Right ventricle myocardium inferior (tissue), 1 donor: ENCODE measurements at regions not wholly inside any gene's neighbourhood (a gene's known extent, or its start where the extent isn't known, plus 50 kb on each side); places are given as distances from the start of the nearest gene placed in this dataset.

Source experiments
- ATAC-seq: fragments of 200-7000 bp; cut with Tn5 transposase; one replicate; pipeline ENCODE4 v1.9.1; 2020; ENCODE audit warnings: mild to moderate bottlenecking, moderate library complexity
- DNase-seq: peaks from one replicate; pipeline ENCODE4 v3.0.0; 2021; ENCODE audit errors: missing footprints
- intact Hi-C: fragments of 100-400 bp; cut with DNase I; formaldehyde crosslinking; loops from one replicate; pipeline ENCODE4 v1.11.0; 2022
- donor health status: DM: no; HTN: yes; CAD: no; lungs with severe emphysema.

DNA sequence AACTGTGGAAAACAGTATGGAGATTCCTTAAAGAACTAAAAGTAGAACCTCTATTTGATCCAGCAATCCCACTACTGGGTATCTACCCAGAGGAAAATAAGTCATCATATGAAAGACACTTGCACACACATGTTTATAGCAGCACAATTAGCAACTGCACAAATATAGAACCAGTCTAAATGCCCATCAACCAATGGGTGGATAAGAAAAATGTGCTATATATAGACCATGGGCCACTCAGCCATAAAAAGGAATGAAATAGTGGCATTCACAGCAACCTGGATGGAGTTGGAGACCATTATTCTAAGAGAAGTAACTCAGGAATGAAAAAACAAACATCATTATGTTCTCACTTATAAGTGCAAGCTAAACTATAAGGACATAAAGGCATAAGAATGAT is 105.0 kb upstream of the PGBD5 start:
- no peak for DNase-seq
- intact Hi-C loops, result no loop called here
- no peak for ATAC-seq

DNA sequence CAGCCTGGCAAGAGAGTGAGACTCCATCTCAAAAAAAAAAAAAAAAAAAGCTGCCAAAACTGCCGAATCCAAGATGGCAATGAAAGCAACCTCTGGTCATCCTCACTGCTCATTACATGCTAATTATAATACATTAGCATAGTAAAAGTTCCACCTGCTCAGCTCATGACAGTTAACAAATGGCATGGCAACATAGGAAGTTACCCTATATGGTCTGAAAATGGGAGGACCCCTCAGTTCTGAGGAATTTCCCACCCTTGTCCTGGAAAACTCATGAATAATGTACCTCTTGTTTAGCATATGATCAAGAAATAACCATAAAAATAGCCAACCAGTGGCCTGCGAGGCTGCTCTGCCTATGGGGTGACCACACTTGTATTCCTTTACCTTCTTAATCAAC is 93.1 kb upstream of the PGBD5 start:
- no peak for ATAC-seq
- intact Hi-C loops, result loop anchor here (5.0 kb wide), 1 partner anchor 92 kb away; the partner anchor contains the start of gene PGBD5
- no peak for DNase-seq

DNA sequence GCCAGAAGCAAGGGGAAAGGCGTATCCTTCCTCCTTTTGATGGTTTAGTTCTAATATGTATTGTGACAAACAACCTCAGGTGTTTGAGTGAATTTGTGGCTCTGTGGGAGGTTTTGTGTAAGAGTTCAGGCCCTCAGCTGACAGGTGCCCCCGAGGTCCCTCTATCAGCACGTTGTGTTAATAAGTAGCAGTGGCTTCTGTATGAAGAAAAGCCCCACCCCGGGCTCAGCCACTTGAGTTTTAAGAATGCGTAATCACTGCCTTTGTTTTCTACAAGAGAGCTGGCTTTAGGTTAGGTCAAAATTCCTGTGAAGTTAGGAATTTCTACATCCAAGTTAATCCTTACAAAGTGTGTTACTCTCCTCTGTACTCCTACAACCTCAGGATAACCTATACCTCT is 92.4 kb upstream of the PGBD5 start:
- intact Hi-C loops, result loop anchor here (5.0 kb wide), 1 partner anchor 91 kb away; the partner anchor contains the start of gene PGBD5
- ATAC-seq (no peak), DNase-seq (no peak)

DNA sequence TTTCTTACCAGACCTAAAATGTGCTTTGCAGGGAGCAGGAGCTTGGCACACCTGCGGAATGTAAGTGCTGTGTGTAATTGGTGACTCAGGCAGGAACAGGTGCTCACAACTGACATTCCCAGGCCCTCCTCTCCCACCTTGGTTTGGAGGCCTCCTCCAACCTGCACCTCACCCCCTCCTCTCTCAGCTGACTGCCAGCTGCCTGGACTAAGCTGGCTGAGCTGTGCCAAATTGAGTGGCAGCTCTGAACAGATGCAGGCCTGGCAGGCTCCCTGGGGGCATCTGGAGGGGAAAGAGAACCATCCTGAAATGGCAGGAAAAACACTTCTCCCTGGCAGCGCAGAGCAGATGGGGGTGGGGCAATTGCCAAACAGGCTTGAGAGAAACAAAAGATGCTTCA is 91.7 kb upstream of the PGBD5 start:
- intact Hi-C loops, result loop anchor here (5.0 kb wide), 1 partner anchor 90 kb away; the partner anchor contains the start of gene PGBD5
- ATAC-seq, result peak; percentile 61
- DNase-seq, result no peak

DNA sequence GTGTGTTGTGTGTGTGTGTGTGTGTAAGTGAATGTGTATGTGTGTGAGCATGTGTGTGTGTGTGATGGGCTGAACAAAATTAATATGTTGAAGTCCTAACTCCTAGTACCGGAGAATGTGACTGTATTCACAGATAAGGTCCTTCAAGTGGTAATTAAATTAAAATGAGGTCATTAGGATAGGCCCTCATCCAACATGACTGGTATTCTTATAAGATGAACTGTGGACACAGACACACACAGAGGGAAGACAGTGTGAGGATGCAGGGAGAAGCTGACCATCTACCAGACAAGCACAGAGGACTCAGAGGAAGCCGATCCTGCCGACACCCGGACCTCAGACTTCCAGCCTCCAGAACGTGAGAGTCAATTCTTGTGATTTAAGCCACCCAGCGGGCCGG is 91.2 kb upstream of the PGBD5 start:
- DNase-seq, result no peak
- intact Hi-C loops, result loop anchor here (5.0 kb wide), 1 partner anchor 90 kb away; the partner anchor contains the start of gene PGBD5
- peak; percentile 26 for ATAC-seq

DNA sequence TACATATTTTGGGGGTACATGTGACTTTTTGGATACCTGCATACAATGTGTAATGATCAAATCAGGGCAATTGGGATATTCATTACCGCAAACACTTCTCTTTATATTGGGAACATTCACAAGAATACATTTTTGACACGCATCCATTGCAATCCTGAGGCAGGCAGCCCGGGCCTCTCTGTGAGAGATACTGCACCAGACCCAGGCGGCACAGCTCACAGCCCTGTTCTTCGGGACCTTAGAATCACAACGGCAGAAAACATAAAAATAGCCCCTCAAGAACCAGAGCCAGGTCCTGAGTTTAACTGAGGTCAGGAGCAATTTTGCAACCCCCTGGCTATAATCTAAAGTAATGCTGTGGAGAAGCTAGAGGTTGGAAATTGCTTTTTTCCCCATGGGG is 90.8 kb upstream of the PGBD5 start:
- intact Hi-C loops, result loop anchor here (5.0 kb wide), 1 partner anchor 90 kb away; the partner anchor contains the start of gene PGBD5
- ATAC-seq (peak; percentile 82), DNase-seq (no peak)

DNA sequence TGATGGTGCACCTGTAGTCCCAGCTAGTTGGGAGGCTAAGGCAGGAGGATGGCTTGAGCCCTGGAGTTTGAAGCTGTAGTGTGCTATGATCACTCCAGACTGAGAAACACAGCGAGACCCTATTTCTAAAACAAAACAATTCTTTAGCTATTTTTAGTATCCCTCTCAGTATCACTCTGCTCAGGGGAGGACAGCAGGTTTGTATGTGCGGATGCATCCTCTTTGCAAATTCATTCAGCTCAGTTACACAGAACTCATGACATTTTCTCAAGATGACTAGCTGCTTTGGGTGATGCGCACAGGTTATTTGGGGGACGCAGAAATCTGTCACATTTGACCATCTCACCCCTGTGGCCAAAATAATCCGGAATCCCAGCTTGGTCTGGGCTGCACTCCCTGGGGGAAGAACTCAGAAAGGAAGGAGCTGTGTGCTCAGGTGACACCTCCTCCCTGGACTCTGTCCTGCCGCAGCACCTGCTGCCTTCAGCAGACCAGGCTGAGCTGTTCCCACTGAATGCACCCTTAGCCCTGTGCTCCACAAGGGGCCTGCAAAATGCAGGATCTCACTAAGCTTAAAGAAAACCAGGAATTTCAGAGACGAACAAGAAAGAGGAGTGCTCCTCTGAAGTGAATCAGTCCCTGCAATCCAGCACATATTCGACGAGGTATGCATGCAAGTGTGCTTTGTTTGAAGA is 89.5 kb upstream of the PGBD5 start:
- DNase-seq (no peak), ATAC-seq (no peak)
- intact Hi-C loops, result loop anchor here (5.0 kb wide), 1 partner anchor 88 kb away; the partner anchor contains the start of gene PGBD5

DNA sequence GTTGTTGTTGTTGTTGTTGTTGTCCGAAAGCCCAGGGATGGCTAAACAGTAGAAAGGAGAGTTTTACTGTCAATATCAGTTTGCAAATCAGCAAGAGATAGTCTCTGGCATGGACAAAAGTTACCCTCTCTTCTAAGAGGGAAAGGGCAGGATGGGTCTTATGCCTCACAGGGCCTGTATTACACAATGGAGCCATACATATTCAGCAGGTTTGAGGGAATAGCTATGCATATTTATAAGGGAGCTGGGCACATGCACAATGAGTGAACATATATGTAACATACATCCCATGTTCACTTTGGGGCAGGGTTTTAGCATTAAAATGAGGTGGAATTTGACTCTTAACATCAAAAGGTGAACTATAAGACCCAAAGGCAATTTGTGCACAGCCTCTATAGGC is 84.4 kb upstream of the PGBD5 start:
- no peak for DNase-seq
- intact Hi-C loops, result no loop called here
- no peak for ATAC-seq

DNA sequence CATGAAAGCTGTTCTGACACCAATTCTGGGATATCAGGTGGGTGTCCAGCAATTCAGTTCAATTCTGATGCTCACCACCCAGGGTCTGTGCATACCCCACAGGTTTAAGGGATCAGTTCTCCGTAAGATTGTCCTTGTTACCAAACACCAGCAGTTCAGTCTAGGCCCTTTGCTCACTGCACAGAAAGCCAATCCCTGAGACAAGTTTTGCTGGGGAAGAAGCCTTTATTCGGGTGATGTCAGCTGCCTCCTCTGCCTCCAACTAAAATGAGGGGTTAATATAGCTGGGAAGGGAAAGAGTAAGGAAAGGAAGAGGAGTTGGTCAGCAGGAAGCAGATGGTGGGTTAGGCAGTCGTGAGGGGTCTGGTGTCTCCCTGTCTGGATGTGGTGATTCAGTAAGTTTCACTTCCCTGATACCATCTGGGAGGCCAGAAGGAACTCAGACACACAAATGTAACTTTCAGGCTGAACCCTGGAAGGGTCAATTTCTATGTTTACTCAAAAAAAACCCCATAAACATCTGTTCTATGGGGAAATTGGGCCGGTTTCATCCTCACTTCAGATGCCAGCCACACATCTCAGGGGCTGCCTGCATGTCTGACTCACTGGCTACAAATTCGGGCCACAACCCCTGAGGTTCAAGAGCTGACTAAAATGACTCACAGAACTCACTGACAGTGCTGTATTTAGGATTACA is 83.3 kb upstream of the PGBD5 start:
- intact Hi-C loops, result no loop called here
- DNase-seq (no peak), ATAC-seq (no peak)

DNA sequence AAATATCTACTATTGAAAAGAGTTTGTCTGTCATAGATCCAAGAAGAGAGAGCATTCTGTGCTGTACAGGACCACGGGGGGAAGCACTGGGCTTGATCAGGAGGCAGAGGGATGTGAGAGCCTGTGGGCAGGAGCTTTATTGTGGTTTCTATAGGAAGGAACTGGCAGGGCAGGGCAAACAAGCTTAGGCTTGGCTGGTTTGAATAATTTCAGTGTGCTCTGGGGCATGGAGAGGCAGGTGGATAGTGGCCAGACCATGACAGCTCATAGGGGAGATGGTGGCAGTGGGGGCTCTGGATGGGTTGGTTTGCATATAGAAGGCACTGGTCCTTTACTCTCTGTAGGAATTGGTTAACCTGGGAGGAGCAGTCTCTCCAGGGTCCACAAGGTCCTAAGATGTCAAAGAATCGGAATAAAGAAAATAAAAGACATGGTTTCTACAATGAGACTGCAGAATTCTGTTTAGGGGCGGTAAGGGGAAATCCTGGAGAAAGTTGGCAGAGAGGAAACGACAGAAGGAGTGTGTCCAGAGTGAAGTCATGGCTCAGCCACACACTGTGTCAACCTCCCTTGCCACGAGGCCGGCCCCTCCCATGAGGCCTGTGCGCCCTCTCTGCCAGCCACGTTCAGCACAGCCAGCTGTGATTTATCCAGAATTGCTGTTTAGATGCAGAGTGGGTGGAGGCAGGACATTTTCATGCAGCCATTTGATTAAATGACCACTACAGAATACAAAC is 81.7 kb upstream of the PGBD5 start:
- intact Hi-C loops, result no loop called here
- DNase-seq, result no peak
- peak; percentile 84 for ATAC-seq

DNA sequence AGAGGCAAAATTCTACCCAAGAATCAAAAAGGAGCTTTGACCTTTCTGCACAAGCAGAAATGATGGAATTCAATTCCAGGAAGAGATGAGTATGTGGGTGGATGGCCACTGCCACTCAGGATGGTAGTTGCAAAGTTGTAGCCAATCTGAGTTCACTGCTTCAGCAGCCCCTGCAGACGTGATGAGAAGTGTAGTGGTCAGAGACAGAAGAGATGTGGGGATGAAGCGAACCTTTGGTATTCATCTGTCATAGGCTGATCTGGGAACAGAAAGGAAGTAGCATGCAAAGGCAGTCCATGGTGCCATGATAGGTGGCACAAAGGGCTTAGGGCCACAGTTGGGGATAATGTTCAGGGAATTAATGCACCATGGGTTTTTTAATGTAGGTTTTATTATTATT is 81.1 kb upstream of the PGBD5 start:
- no peak for ATAC-seq
- DNase-seq, result no peak
- intact Hi-C loops, result no loop called here

DNA sequence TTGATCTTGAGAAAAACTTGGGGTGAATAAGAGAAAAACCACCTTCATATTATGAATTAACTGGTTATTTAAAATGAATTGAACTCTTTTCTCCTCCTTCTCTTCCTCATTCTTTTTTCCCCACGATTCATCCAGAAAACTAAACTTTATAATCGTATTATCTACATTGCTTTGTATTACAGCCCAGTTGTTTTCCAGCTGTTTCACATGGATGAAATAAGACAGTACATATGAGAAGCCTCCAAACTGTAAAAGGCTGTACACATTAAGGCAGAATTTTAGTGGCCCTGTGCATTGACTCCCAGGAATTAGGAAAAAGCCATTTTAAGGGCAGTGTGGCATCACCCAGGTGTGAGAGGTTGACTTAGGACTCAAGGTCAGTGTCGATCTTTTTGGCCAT is 80.3 kb upstream of the PGBD5 start:
- intact Hi-C loops, result no loop called here
- no peak for ATAC-seq
- no peak for DNase-seq

DNA sequence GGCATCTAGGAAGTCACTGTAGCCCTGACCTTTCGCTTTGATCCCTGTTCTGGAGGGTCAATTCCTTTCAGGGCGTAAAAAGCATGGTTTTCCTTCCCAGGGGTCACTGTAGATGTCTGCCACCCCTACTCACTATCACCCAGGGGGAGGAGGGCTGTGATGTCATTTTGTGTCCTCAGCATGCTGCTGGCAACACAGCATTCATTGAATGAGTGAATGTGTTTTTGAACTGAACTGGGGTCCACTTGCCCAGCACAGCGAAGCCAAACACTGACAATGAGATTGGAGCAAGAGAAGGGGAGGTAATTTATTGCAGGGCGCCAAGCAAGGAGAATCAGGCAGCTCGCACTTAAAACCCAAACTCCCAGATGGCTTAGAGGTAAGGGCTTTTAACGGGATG is 78.2 kb upstream of the PGBD5 start:
- no peak for ATAC-seq
- no peak for DNase-seq
- intact Hi-C loops, result no loop called here

DNA sequence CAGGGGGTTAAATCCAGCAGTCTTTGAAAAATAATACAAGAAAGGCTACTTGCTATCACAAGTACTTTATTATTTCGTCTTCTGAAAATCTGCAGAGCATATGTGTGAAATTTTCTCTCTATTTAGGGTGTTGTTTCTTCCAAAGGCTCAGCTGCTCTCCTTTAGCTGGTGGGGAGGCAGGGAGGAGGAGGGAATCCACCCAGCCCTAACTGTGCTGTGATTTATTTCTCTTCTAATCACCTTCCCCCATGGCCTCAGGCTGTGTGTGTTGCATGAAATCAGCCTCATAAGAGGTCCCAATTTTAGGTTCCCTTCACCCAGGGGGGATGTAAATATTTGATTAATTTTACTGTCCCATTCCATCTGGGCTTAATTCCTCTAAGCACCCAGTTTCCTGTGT is 77.6 kb upstream of the PGBD5 start:
- no peak for DNase-seq
- intact Hi-C loops, result no loop called here
- ATAC-seq, result no peak

DNA sequence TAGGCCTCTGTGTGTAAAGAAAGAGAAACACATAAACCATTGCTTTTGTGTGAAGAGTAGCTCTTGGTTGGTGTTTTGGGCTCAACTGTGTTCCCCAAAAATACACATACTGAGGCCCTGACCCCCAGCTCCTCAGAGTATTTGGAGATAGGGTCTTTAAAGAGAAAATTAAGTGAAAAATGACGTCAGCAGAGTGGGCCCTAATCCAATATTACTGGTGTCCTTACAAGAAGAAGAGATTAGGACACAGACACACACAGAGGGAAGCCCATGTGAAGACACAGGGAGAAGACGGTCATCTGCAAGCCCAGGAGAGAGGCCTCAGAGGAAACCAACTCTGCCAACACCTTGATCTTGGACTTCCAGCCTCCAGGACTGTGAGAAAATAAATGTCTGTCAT is 76.9 kb upstream of the PGBD5 start:
- ATAC-seq (no peak), DNase-seq (no peak)
- intact Hi-C loops, result no loop called here

DNA sequence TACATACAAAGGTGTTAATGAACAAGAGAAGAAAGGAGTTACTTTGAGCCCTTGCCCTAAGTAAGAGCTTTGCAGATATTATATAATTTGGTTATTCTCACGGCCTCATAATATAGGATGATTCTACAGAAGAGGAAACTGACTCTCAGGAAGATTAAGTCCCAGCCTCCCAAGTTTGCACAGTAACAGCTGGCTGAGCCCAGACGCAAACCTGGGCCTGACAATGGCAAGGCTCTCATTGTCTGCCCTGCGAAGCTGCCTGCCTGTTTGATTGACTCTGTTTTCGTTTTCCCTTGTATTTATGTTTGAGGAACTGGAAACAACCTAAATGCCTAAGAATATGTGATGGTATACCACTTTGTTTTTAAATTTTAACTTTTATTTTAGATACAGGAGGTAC is 76.2 kb upstream of the PGBD5 start:
- no peak for DNase-seq
- ATAC-seq, result no peak
- intact Hi-C loops, result no loop called here

DNA sequence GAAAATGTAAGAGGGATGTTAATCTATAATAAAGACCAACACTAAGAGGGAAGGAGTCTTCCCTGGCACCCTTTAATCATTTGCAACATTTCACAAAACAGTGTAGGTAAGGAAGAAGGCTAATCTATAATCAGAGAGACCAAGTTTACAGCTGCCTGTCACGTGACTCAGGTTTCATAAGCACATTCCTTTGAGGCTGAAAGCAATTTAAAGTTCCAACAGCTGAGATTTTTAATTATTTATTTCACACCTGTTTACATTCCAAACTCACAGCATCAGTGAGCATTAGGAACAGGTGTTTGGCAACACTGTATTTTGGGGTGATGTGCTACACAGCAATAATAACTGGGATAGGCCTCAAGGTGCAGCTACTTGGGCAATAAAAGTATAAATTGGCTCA is 75.7 kb upstream of the PGBD5 start:
- intact Hi-C loops, result no loop called here
- ATAC-seq (no peak), DNase-seq (no peak)

DNA sequence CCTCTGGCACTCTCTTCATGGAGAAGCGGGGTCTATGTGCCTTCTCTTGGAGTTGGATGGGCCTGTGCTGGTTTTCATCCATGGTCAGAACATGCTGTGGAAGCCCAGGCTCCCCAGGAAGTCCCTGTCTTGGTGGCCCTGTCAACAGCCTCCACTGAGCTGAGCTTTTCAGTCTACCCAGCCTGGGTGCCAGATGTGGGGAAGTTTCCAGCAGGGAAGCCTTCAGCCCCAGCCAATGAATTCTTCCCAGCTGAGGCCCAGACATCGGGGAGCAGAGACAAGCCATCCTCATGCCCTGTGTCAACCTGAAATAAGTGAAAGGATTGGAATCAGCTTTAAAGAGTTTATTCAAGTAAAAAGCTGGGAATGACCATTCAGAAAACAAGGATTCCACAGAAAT is 75.1 kb upstream of the PGBD5 start:
- intact Hi-C loops, result no loop called here
- DNase-seq, result no peak
- no peak for ATAC-seq

DNA sequence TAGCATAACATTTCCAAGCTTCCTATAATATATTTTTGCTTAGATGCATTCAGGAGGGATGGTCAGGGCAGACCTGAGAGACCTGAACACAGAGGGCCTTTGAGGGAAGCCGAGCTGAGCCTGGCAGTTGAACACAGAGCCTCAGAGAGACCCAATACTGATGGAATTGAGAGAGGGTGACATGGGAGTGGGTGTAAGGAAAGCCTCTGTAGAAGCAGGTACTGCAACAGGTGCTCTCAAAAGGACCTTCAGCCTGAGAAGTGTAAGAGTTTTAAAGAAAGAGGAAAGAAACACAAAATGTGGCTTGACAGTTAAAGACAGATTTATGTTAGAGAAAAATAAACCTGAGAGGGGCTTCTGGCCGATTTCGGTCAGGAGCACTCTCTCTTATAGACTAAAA is 73.9 kb upstream of the PGBD5 start:
- ATAC-seq, result no peak
- no peak for DNase-seq
- intact Hi-C loops, result no loop called here

DNA sequence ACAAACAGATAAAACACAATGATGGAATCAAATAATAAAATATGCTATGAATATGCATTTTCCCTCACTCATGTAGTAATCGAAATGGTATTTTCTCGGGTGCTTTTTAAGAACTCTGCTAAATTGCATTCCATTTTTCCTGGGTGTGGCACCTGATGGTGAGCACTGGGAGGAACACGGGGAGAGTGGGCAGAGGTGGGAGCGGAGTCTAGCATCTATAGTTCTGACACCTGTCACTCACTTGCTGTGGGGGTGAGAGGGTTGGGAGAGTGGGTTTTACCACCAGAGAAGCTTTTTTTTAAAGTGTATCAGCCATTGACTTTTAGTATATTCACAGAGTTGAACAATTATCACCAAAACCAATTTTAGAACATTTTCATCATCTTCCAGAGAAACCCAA is 73.4 kb upstream of the PGBD5 start:
- DNase-seq, result no peak
- intact Hi-C loops, result no loop called here
- ATAC-seq, result no peak
